ENCODE measurements at regions not wholly inside any gene's neighbourhood (a gene's known extent, or its start where the extent isn't known, plus 50 kb on each side); places are given as distances from the start of the nearest gene placed in this dataset.
"Not testable (repeated sequence)": the region's sequence is repeated elsewhere in the genome, so short reads cannot be mapped to it uniquely, and the experiment has no call there.

GRCh38 chr2:88885679-88886416 is 194.4 kb downstream of the RPIA start:
- Histone ChIP-seq H3K27me3 (no peaks in the 10 kb centered on the region), H3K4me3 (no peak overlapping the region), H3K36me3 (no peaks in the 10 kb centered on the region), H3K9me3 (no peaks in the 10 kb centered on the region), H3K4me1 (no peaks in the 10 kb centered on the region), H3K27ac (no peak overlapping the region)
- intact Hi-C loops (cut with DNase I) = no loop called here
- WGBS (ENCODE audit: insufficient coverage, low coverage, low lambda C conversion rate, missing lambda C conversion rate) = 56% methylated on average over 10 of the region's 11 CpGs
- TF ChIP-seq POLR2A (IDR thresholded peaks at IDR 0.05) = no peak
- TF ChIP-seq, protein P1, sequence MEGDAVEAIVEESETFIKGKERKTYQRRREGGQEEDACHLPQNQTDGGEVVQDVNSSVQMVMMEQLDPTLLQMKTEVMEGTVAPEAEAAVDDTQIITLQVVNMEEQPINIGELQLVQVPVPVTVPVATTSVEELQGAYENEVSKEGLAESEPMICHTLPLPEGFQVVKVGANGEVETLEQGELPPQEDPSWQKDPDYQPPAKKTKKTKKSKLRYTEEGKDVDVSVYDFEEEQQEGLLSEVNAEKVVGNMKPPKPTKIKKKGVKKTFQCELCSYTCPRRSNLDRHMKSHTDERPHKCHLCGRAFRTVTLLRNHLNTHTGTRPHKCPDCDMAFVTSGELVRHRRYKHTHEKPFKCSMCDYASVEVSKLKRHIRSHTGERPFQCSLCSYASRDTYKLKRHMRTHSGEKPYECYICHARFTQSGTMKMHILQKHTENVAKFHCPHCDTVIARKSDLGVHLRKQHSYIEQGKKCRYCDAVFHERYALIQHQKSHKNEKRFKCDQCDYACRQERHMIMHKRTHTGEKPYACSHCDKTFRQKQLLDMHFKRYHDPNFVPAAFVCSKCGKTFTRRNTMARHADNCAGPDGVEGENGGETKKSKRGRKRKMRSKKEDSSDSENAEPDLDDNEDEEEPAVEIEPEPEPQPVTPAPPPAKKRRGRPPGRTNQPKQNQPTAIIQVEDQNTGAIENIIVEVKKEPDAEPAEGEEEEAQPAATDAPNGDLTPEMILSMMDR (IDR thresholded peaks at IDR 0.05) = no peak
- ATAC-seq (no peak), DNase-seq (no peak)

DNA sequence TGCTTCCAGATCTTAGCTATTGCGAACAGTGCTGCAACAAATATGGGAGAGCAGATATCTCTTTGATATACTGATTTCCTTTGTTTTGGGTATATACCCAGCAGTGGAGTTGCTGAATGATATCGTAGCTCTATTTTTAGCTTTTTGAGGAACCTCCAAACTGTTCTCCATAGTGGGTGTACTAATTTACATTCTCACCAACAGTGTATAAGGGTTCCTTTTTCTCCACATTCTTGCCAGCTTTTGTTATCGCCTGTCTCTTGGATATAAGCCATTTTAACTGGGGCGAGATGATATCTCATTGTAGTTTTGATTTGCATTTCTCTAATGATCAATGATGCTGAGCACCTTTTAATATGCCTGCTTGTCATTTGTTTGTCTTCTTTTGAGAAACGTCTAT is 196.0 kb downstream of the RPIA start:
- DNase-seq; H3K4me3 ChIP-seq; H3K9me3 ChIP-seq; intact Hi-C loops (cut with DNase I); H3K27ac ChIP-seq; H3K27me3 ChIP-seq; ATAC-seq; H3K36me3 ChIP-seq; H3K4me1 ChIP-seq: not testable (repeated sequence)
- 40% methylated on average over 5 of the region's 5 CpGs for WGBS (ENCODE audit: insufficient coverage, low coverage, low lambda C conversion rate, missing lambda C conversion rate)

DNA sequence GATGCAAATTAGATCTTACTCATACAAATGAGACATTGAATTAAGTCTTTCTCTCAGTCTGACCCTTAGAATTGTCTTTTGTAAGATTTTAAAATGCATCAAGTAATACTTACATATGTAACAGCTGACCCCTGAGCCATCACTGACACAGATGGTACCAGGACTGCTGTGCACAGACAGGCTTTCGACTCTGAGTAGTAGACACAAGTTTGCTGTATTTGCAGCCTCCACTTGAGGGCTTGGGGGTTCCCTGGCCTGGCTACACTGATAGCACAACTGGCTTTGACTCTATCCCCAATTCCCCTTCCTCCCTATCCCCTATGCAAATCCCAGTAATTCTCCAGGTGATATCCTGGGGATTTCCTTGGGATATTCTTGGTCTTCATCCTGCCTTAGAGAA is 200.7 kb downstream of the RPIA start:
- WGBS (ENCODE audit: insufficient coverage, low coverage, low lambda C conversion rate, missing lambda C conversion rate) = 60% methylated on average over 1 of the region's 1 CpG
- Histone ChIP-seq H3K27me3 (no peaks in the 10 kb centered on the region), H3K4me1 (no peaks in the 10 kb centered on the region), H3K4me3 (no peak overlapping the region), H3K27ac (no peak overlapping the region), H3K9me3 (no peaks in the 10 kb centered on the region), H3K36me3 (no peaks in the 10 kb centered on the region)
- intact Hi-C loops (cut with DNase I) = no loop called here
- ATAC-seq (no peak), DNase-seq (no peak)
- no peak for TF ChIP-seq POLR2A (IDR thresholded peaks at IDR 0.05)
- TF ChIP-seq, protein P1 (IDR thresholded peaks at IDR 0.05) = no peak

- no peak for TF ChIP-seq POLR2A (IDR thresholded peaks at IDR 0.05)
- TF ChIP-seq, protein P1 (IDR thresholded peaks at IDR 0.05) = no peak
- Histone ChIP-seq H3K27ac (no peak overlapping the region), H3K9me3 (no peaks in the 10 kb centered on the region), H3K36me3 (no peaks in the 10 kb centered on the region), H3K27me3 (no peaks in the 10 kb centered on the region), H3K4me3 (no peak overlapping the region), H3K4me1 (no peaks in the 10 kb centered on the region)
- DNase-seq (no peak), ATAC-seq (no peak)
- 69% methylated on average over 4 of the region's 4 CpGs for WGBS (ENCODE audit: insufficient coverage, low coverage, low lambda C conversion rate, missing lambda C conversion rate)
- intact Hi-C loops (cut with DNase I) = no loop called here
These were observed 201.3 kb downstream of the RPIA start for GRCh38 chr2:88892788-88893187.

GRCh38 chr2:88896971-88897370 is 205.5 kb downstream of the RPIA start:
- H3K4me3 ChIP-seq = no peak overlapping the region
- TF ChIP-seq POLR2A (IDR thresholded peaks at IDR 0.05) = no peak
- TF ChIP-seq, protein P1 (IDR thresholded peaks at IDR 0.05) = no peak
- 31% methylated on average over 1 of the region's 1 CpG for WGBS (ENCODE audit: insufficient coverage, low coverage, low lambda C conversion rate, missing lambda C conversion rate)
- DNase-seq (no peak), ATAC-seq (no peak)
- H3K27me3 ChIP-seq = peaks cover 0 to 5% of the 10 kb centered on the region in 2 donors
- no peaks in the 10 kb centered on the region for H3K36me3 ChIP-seq
- H3K4me1 ChIP-seq = no peaks in the 10 kb centered on the region
- no peak overlapping the region for H3K27ac ChIP-seq
- H3K9me3 ChIP-seq = no peaks in the 10 kb centered on the region
- intact Hi-C loops (cut with DNase I) = no loop called here
